ENCODE measurements at regions not wholly inside any gene's neighbourhood (a gene's known extent, or its start where the extent isn't known, plus 50 kb on each side); places are given as distances from the start of the nearest gene placed in this dataset.
"Not testable (repeated sequence)": the region's sequence is repeated elsewhere in the genome, so short reads cannot be mapped to it uniquely, and the experiment has no call there.

DNA sequence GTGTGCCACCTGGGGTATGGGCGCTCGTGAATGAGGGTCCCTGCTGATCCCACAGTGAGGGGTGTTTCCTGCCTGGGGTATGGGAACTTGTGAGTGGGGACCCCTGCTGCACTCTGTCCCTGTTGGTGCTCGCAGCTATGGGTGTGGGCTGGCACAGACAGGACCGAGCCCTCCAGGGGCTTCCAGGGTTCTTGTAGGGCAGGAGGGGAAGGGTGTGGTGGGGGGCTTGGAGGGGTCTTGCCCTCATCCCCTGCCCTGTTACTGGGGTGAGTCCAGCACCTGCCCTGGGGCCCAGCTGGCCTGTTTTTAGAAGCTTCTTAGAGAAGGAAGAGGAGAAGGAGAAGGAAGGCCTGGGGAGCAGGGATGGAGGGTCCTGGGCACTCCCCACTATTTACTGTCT lies 377.0 kb upstream of the NUPR2 start:
- Mint-ChIP-seq H3K9me3 (peaks cover 28% of the 10 kb centered on the region), H3K27ac (no peak overlapping the region), H3K27me3 (ENCODE audit: low read depth) (no peaks in the 10 kb centered on the region), H3K4me3 (no peak overlapping the region), H3K36me3 (ENCODE audit: low read depth) (peaks cover 4% of the 10 kb centered on the region), H3K4me1 (ENCODE audit: low read depth) (no peaks in the 10 kb centered on the region)
- intact Hi-C loops (cut with micrococcal nuclease): no loop called here
- CTCF ChIA-PET: no interaction called here
- DNase-seq: no peak

DNA sequence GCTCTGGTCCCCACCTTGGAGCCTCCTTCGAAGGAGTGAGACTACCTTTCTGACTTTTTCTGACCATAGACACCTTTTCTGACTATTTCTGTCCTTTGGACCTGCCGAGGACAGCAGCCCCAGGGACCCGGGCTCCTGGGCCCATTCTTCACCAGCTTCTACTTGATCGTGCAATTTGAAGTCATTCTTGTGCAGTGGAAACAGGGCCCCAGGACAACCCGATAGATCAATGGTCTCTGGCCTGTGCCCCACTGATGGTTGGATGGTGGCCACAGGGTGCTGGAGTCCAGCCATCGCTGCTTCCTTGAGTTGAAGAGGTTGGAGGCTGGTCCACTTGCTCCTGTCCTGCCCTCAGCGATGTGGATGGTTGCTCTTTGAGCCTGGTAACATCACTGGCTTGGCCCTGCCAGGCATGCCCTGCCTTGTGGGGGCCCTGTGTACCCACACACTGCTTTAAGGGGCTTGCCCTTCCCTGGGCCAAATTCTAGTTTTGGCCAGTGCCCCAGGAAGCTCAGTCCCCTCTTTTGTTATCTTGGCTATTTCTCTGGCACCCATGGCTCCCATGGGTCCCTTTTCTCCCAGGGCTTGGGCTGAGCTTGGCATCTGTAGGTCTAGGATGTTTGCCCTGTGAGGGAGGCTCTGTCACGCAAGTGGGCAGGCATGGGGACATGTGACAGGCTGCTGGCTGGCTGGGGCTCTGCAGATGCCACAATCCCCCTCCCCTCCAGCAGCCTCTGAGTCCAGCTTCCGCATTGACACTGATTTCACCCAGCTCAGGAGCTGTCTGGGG lies 375.6 kb upstream of the NUPR2 start:
- no peak overlapping the region for H3K4me3 Mint-ChIP-seq
- CTCF ChIA-PET: no interaction called here
- no peaks in the 10 kb centered on the region for H3K27me3 Mint-ChIP-seq (ENCODE audit: low read depth)
- no peak for DNase-seq
- peaks cover 4% of the 10 kb centered on the region for H3K36me3 Mint-ChIP-seq (ENCODE audit: low read depth)
- no peaks in the 10 kb centered on the region for H3K4me1 Mint-ChIP-seq (ENCODE audit: low read depth)
- no peak overlapping the region for H3K27ac Mint-ChIP-seq
- intact Hi-C loops (cut with micrococcal nuclease): no loop called here
- peaks cover 32% of the 10 kb centered on the region for H3K9me3 Mint-ChIP-seq

DNA sequence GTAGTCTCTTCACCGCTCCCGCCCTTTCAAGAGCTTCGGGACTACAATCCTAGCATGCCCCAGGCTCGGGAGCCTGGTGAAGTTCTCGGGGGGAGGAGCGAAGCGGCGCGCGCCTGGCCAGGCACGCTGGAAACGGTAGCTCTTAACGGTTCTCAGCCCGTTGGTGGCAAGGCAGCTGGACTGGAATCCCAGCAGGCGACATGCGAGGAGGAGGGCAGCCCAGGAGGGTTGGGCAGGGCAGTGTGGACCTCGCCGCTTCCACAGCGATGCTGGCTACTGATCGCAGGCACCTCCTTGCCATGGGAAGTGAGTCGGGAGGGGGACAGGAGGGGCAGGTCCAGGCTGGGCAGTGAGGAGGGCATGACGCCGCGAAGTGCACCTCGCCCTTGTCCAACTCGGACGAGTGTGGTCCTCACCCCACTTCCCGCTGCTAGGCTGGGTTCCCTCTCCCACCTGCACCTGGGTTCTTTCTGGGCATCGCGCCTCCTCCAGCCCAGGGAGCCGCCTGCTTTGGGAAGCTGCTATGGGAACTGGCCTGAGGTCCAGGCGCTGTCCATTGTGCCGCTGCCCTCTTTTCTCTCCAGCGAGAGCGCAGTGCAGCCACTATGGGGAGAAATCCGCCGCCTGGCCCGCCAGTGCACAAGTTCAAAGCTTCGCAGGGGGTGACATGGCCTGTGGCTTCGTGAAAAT lies 367.8 kb upstream of the NUPR2 start:
- intact Hi-C loops (cut with micrococcal nuclease): no loop called here
- peaks cover 9% of the 10 kb centered on the region for H3K36me3 Mint-ChIP-seq (ENCODE audit: low read depth)
- DNase-seq: no peak
- peaks cover 57% of the 10 kb centered on the region for H3K9me3 Mint-ChIP-seq
- H3K4me1 Mint-ChIP-seq (ENCODE audit: low read depth): no peaks in the 10 kb centered on the region
- H3K27me3 Mint-ChIP-seq (ENCODE audit: low read depth): no peaks in the 10 kb centered on the region
- H3K27ac Mint-ChIP-seq: no peak overlapping the region
- no peak overlapping the region for H3K4me3 Mint-ChIP-seq
- CTCF ChIA-PET: no interaction called here

DNA sequence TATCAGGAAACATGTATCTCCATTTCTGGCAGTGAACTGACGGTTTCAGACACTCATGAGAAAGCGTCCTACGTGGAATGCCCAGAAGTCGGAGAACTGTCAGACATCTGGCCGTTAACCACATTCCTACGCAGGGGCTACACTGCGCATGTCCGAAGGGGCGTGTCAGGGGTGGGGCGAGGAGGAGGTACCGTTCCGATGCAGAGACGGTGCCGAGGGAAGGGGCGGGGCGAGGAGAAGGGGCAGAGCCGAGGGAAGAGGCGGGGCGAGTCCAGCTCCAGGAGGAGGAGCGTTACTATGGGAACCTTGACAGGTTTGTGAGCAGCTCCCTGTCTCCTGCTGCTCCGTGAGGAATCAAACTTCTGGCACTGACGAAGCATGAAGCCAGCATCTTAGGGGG lies 366.9 kb upstream of the NUPR2 start:
- no peak overlapping the region for H3K4me3 Mint-ChIP-seq
- DNase-seq: no peak
- peaks cover 55% of the 10 kb centered on the region for H3K9me3 Mint-ChIP-seq
- peaks cover 10% of the 10 kb centered on the region for H3K36me3 Mint-ChIP-seq (ENCODE audit: low read depth)
- no peak overlapping the region for H3K27ac Mint-ChIP-seq
- CTCF ChIA-PET: no interaction called here
- H3K4me1 Mint-ChIP-seq (ENCODE audit: low read depth): no peaks in the 10 kb centered on the region
- H3K27me3 Mint-ChIP-seq (ENCODE audit: low read depth): no peaks in the 10 kb centered on the region
- intact Hi-C loops (cut with micrococcal nuclease): no loop called here

- H3K4me3 Mint-ChIP-seq: no peak overlapping the region
- intact Hi-C loops (cut with micrococcal nuclease): no loop called here
- H3K27me3 Mint-ChIP-seq (ENCODE audit: low read depth): no peaks in the 10 kb centered on the region
- H3K27ac Mint-ChIP-seq: no peak overlapping the region
- CTCF ChIA-PET: no interaction called here
- peaks cover 12% of the 10 kb centered on the region for H3K36me3 Mint-ChIP-seq (ENCODE audit: low read depth)
- DNase-seq: no peak
- H3K9me3 Mint-ChIP-seq: peaks cover 58% of the 10 kb centered on the region
- no peaks in the 10 kb centered on the region for H3K4me1 Mint-ChIP-seq (ENCODE audit: low read depth)
Observed at GRCh38 chr7:56479748-56480147, 363.5 kb upstream of the NUPR2 start.

- peaks cover 58% of the 10 kb centered on the region for H3K9me3 Mint-ChIP-seq
- H3K36me3 Mint-ChIP-seq (ENCODE audit: low read depth): peaks cover 12% of the 10 kb centered on the region
- H3K4me3 Mint-ChIP-seq: no peak overlapping the region
- H3K27me3 Mint-ChIP-seq (ENCODE audit: low read depth): no peaks in the 10 kb centered on the region
- no peaks in the 10 kb centered on the region for H3K4me1 Mint-ChIP-seq (ENCODE audit: low read depth)
- intact Hi-C loops (cut with micrococcal nuclease): no loop called here
- CTCF ChIA-PET: no interaction called here
- no peak overlapping the region for H3K27ac Mint-ChIP-seq
- DNase-seq: no peak
Observed at GRCh38 chr7:56479136-56479535, 362.9 kb upstream of the NUPR2 start.

- no peaks in the 10 kb centered on the region for H3K27me3 Mint-ChIP-seq (ENCODE audit: low read depth)
- H3K4me1 Mint-ChIP-seq (ENCODE audit: low read depth): no peaks in the 10 kb centered on the region
- intact Hi-C loops (cut with micrococcal nuclease): no loop called here
- H3K36me3 Mint-ChIP-seq (ENCODE audit: low read depth): peaks cover 5% of the 10 kb centered on the region
- H3K27ac Mint-ChIP-seq: no peak overlapping the region
- CTCF ChIA-PET: no interaction called here
- DNase-seq: no peak
- peaks cover 62% of the 10 kb centered on the region for H3K9me3 Mint-ChIP-seq
- no peak overlapping the region for H3K4me3 Mint-ChIP-seq
Observed at GRCh38 chr7:56474271-56474670, 358.1 kb upstream of the NUPR2 start.

DNA sequence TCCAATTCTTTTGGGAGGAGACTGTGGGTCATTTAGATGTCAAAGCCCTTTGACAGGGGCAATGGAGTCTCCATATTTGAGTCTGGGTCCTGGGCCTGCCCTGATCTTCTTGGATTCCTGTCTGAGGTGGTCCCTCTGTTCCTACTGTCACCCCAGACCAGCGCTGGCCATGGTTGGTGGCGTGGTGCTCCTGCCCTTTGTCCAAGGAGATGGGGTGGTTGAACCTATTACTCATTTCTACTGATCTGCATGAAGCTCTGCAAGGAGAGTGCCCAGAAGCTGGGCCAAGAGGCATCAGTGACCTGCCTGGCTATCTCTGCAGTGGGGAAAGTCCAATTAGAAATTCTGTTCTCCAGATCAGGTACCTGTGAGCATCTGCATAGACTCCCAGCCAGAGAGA lies 355.6 kb upstream of the NUPR2 start:
- peaks cover 4% of the 10 kb centered on the region for H3K36me3 Mint-ChIP-seq (ENCODE audit: low read depth)
- H3K4me3 Mint-ChIP-seq: no peak overlapping the region
- no peaks in the 10 kb centered on the region for H3K4me1 Mint-ChIP-seq (ENCODE audit: low read depth)
- intact Hi-C loops (cut with micrococcal nuclease): no loop called here
- no peak for DNase-seq
- H3K9me3 Mint-ChIP-seq: peaks cover 56% of the 10 kb centered on the region
- no peaks in the 10 kb centered on the region for H3K27me3 Mint-ChIP-seq (ENCODE audit: low read depth)
- no peak overlapping the region for H3K27ac Mint-ChIP-seq
- CTCF ChIA-PET: no interaction called here

DNA sequence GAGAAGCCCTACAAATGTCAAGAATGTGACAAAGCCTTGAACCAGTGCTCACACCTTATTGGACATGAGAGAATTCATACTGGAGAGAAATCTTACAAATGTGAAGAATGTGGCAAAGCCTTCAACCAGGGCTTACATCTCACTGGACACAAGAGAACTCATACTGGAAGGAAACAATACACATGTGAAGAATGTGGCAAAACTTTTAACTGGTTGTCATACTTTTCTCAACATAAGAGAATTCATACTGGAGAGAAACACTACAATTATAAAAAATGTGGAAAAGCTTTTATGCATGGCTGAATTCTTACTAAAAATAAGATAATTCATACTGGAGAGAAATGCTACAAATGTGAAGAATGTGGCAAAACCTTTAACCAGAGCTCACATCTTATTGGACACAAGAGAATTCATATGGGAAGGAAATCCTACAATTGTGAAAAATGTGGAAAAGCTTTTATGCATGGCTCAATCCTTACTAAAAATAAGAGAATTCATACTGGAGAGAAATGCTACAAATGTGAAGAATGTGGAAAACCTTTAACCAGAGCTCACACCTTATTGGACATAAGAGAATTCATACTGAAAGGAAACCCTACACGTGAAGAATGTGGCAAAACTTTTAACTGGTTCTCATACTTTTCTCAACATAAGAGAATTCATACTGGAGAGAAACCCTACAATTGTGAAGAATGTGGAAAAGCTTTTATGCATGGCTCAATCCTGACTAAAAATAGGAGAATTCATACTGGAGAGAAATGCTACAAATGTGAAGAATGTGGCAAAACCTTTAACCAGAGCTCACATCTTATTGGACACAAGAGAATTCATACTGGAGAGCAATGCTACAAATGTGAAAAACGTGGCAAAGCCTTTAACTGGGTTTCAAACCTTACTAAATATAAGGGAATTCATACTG lies 350.6 kb upstream of the NUPR2 start:
- H3K4me1 Mint-ChIP-seq (ENCODE audit: low read depth); H3K4me3 Mint-ChIP-seq; DNase-seq; intact Hi-C loops (cut with micrococcal nuclease); H3K27ac Mint-ChIP-seq; H3K27me3 Mint-ChIP-seq (ENCODE audit: low read depth): not testable (repeated sequence)
- peaks cover 55% of the 10 kb centered on the region for H3K9me3 Mint-ChIP-seq
- peaks cover 13% of the 10 kb centered on the region for H3K36me3 Mint-ChIP-seq (ENCODE audit: low read depth)
- CTCF ChIA-PET: interaction anchor here (0.6 kb wide), 1 partner anchor 983 kb away, joined by 3 read pairs; no protein-coding TSS in a partner anchor

DNA sequence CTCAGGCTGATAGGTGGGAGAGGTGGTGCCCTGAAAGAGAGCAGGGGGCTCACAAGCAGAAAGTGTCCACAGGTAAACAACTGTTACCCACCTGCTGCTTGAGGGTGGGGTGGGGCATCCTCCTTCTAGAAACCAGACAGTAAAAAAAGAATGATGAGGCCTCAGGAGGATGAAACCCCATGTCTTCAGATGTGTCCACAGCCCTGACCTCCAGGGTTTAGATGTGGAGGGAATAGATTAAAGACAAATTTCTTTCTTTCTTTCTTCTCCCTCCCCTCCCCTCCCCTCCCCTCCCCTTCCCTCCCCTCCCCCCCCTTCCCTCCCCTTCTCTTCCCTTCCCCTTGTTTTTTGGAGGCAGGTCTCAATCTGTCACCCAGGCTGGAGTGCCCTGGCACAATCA lies 333.5 kb upstream of the NUPR2 start:
- intact Hi-C loops (cut with micrococcal nuclease): no loop called here
- Mint-ChIP-seq H3K27ac (no peak overlapping the region), H3K9me3 (peaks cover 37% of the 10 kb centered on the region), H3K4me1 (ENCODE audit: low read depth) (no peaks in the 10 kb centered on the region), H3K36me3 (ENCODE audit: low read depth) (no peaks in the 10 kb centered on the region), H3K4me3 (no peak overlapping the region), H3K27me3 (ENCODE audit: low read depth) (no peaks in the 10 kb centered on the region)
- CTCF ChIA-PET: no interaction called here
- no peak for DNase-seq

- no peak for DNase-seq
- intact Hi-C loops (cut with micrococcal nuclease): no loop called here
- no peaks in the 10 kb centered on the region for H3K36me3 Mint-ChIP-seq (ENCODE audit: low read depth)
- H3K9me3 Mint-ChIP-seq: peaks cover 36% of the 10 kb centered on the region
- H3K27ac Mint-ChIP-seq: no peak overlapping the region
- H3K27me3 Mint-ChIP-seq (ENCODE audit: low read depth): no peaks in the 10 kb centered on the region
- CTCF ChIA-PET: interaction anchor here (0.6 kb wide), 1 partner anchor 265 kb away, joined by 3 read pairs; no protein-coding TSS in a partner anchor
- H3K4me3 Mint-ChIP-seq: no peak overlapping the region
- no peaks in the 10 kb centered on the region for H3K4me1 Mint-ChIP-seq (ENCODE audit: low read depth)
Observed at GRCh38 chr7:56447864-56448693, 331.9 kb upstream of the NUPR2 start.

DNA sequence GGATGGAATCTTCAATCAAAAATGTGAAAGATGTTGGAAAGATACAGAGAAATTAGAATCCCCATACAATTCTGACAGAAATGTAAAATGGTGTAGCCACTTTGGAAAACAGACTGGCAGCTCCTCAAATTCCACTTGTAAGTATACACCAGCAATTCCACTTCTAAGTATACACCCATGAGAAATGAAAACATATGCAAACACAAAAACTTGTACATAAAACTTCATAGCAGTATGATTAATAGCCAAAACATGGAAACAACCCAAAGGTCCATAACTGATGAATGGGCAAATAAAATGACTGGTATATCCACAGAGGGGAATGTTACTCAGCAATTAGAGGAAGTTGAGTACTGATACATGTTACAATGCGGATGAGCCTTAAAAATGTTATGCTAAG lies 304.3 kb upstream of the NUPR2 start:
- H3K27me3 Mint-ChIP-seq (ENCODE audit: low read depth); H3K4me1 Mint-ChIP-seq (ENCODE audit: low read depth); H3K27ac Mint-ChIP-seq; CTCF ChIA-PET; H3K4me3 Mint-ChIP-seq; DNase-seq; intact Hi-C loops (cut with micrococcal nuclease); H3K36me3 Mint-ChIP-seq (ENCODE audit: low read depth): not testable (repeated sequence)
- peaks cover 20% of the 10 kb centered on the region for H3K9me3 Mint-ChIP-seq
